Ectodermal cell (in vitro differentiated cells): ENCODE measurements at regions not wholly inside any gene's neighbourhood (a gene's known extent, or its start where the extent isn't known, plus 50 kb on each side); places are given as distances from the start of the nearest gene placed in this dataset.

ENCODE experiments used
- H3K27ac ChIP-seq: 2 replicates; pipeline ENCODE4 v1.7.0; 2013; ENCODE audit warnings: mild to moderate bottlenecking, low read depth, low read length; ENCODE audit not compliant: insufficient read depth, poor library complexity, severe bottlenecking
- H3K27me3 ChIP-seq: 2 replicates; pipeline ENCODE4 v1.7.0; 2013; ENCODE audit warnings: mild to moderate bottlenecking, low read length; ENCODE audit not compliant: insufficient read depth, control insufficient read depth, poor library complexity, severe bottlenecking
- H3K36me3 ChIP-seq: one replicate; pipeline ENCODE4 v1.7.0; 2013; ENCODE audit warnings: low read length; ENCODE audit not compliant: control insufficient read depth, insufficient read depth
- H3K4me1 ChIP-seq: one replicate; pipeline ENCODE4 v1.7.0; 2013; ENCODE audit warnings: low read length; ENCODE audit not compliant: control insufficient read depth, insufficient read depth
- H3K4me3 ChIP-seq: 2 replicates; pipeline ENCODE4 v1.7.0; 2013; ENCODE audit warnings: low read depth, low read length, control low read depth; ENCODE audit not compliant: insufficient read depth
- H3K9me3 ChIP-seq: 2 replicates; pipeline ENCODE4 v1.7.0; 2013; ENCODE audit warnings: mild to moderate bottlenecking, low read length, moderate library complexity; ENCODE audit not compliant: control insufficient read depth
- WGBS, 2 experiments: methylation state at CpG; one replicate each; pipeline ENCODE4 v1.1.7; 2013; ENCODE audit warnings: missing lambda C conversion rate in 2 of 2; 5-methylcytosine and 5-hydroxymethylcytosine counted together

DNA sequence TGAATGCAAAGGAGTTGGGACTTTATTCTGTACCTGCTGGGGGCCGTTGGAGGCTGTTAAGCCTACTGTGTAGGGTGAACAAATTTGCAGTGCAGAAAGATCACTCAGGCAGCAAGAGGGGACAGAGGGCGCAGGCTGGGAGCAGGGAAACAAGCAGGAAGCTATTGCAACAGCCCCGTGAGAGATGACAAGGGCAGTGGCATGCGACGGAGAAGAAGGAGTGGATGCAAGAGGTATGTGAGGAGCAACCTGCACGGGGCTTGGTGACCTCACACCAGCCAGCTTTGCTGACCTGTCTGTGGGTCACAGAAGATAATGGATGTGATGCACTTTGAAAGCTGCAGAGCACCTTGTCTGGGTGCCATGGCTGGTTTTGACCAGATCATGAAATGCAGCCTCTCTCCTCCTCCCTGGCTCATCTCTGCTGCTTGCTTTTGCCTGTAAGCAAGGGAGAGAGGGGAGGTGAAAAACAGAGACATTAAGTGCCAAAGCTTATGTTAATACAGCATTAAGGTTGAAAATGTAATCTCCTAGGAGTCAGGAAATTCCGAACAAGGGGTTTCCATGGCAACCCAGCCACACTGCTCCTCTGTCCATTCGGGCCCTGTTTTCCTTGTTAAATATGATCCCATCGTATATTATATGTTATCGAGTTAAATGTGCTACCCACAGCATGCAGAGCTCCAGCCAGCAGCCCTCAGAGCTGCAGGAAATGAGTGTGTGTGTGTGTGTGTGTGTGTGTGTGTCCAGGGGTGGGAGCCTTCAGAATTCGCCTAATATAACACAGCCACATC is 314.3 kb upstream of the ZMIZ1 start:
- peaks cover 25% of the 10 kb centered on the region for H3K4me1 ChIP-seq
- no peaks in the 10 kb centered on the region for H3K9me3 ChIP-seq
- no peaks in the 10 kb centered on the region for H3K27me3 ChIP-seq
- H3K36me3 ChIP-seq, result no peaks in the 10 kb centered on the region
- 83 to 86% methylated on average over 11 of the region's 11 CpGs for WGBS, 2 experiments
- H3K27ac ChIP-seq, result no peak overlapping the region
- H3K4me3 ChIP-seq, result no peak overlapping the region

DNA sequence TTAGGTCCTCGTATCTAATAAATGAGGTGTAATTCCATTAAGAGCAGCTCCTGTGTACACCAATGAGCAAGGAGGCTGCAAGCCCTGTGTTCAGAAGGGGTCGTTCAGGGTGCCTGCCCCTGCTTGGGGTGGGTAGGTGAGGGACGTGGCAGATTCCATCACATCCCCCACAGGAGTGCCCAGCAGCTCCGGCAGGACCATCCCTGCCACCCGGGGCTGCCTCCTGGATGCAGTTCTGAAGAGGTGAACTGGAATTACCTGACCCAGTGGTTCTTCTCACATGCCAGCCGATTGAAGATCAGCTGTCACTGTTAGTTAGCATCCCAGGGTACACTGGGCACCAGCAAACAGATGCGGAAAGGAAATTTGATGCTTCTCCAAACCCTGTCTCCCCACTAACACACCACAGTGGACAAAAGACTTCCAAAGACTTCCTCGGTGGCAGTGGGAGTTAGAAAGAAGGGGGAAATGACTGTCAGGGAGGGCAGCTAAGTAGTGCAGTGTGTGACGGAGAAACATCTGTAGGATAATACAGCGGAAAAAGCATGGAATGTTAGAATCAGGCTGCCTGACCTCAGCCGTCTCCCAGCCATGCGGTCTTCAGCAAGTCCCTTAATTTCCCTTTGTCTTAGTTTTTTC is 313.6 kb upstream of the ZMIZ1 start:
- WGBS, 2 experiments, result 77% methylated on average over 12 of the region's 12 CpGs
- Histone ChIP-seq H3K27ac (no peak overlapping the region), H3K36me3 (no peaks in the 10 kb centered on the region), H3K27me3 (no peaks in the 10 kb centered on the region), H3K4me1 (peaks cover 25% of the 10 kb centered on the region), H3K9me3 (no peaks in the 10 kb centered on the region), H3K4me3 (no peak overlapping the region)

DNA sequence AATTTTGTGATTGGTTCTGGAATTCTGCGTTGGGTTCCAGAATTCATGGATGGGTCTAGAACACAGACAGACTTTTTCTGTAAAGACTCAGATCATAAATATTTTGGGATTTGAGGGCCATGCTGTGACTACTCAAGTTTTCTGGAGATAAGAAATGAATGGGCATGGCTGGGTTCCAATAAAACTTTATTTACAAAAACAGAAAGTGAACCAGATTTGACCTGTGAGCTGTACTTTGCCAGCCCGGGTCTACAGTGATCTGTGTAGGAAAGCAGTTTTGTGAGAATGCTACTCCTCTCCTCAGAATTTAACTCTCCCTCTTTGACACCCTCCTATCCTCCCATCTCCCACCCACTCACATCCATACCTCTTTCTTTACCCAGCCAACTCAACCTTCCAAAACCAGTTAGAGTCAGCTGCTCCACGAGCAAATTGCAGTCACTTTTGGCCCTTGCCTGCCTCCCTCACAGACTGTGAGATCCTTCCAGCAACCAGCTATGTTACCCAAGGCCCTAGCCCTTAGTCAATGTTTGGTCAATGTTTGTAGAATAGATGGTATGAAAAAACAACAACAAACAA is 312.8 kb upstream of the ZMIZ1 start:
- Histone ChIP-seq H3K27ac (no peak overlapping the region), H3K4me3 (no peak overlapping the region), H3K27me3 (no peaks in the 10 kb centered on the region), H3K36me3 (no peaks in the 10 kb centered on the region), H3K4me1 (peaks cover 25% of the 10 kb centered on the region), H3K9me3 (no peaks in the 10 kb centered on the region)
- WGBS, 2 experiments, result 91 to 94% methylated on average over 3 of the region's 3 CpGs

DNA sequence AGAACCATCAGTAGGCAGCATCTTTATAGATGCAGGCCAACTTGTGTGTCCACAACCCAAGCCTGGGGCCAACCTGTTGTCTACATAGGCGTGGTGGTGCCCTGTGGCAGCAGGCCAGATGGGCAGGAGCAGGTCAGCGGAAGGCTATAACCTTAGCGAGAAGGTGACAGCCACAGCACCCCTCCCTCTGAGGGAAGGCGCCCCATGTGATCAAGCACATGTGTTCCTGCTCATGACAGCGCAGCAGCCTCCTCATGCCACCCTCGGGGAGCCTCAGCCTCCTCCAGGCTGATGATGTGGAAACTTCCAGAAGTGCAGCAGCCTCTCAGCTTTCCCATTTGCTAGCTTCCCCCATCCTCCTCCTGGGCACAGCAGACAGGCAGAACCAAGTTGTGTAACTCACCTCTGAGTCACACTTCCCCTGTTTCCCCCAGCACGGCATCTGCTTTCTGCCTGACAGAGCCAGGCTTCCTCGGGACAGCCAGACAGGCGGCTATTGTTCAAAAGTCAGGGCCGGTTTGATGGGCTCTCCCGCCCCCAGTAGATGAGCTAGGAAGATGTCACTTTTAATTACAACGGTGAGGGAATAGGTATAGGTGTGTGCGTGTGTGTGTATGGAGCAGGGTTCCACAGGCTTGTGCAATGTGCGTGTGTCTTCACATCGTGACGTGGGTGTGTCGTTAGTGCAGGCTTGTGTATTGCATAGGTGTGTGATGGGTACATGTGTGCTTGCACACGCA is 312.0 kb upstream of the ZMIZ1 start:
- H3K27ac ChIP-seq, result no peak overlapping the region
- no peaks in the 10 kb centered on the region for H3K9me3 ChIP-seq
- 63 to 69% methylated on average over 18 of the region's 18 CpGs for WGBS, 2 experiments
- no peaks in the 10 kb centered on the region for H3K36me3 ChIP-seq
- no peaks in the 10 kb centered on the region for H3K27me3 ChIP-seq
- H3K4me3 ChIP-seq, result no peak overlapping the region
- H3K4me1 ChIP-seq, result peaks cover 25% of the 10 kb centered on the region

DNA sequence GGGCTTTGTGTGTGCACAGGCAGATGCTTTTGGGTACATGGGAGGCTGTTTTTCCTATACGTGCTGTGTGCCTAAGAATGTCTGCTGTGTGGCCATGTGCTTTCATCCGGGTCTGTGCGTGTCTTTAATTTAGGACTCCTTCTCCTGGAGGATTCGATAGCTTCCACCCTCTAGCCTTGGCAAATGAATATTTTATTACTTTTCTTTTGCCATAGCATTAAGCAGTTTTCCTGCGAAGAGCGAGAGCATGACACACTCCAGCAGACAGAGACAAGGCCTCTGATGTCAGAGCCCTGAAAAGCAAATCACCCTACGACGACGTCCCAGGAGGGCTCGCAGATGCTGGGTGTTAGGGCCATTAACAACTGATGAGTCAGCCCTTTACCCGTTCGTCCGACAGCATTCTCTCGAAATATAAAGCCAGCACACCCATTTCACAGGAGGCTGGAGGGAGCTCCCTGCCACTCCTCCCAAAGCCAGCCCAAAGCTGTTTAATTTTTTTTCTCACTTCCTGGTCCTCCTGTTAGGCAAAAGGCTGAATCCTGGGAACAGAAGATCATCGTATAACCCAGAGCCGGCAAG is 311.3 kb upstream of the ZMIZ1 start:
- Histone ChIP-seq H3K4me3 (no peak overlapping the region), H3K27ac (no peak overlapping the region), H3K4me1 (peaks cover 25% of the 10 kb centered on the region), H3K36me3 (no peaks in the 10 kb centered on the region), H3K27me3 (no peaks in the 10 kb centered on the region), H3K9me3 (no peaks in the 10 kb centered on the region)
- 71 to 74% methylated on average over 16 of the region's 16 CpGs for WGBS, 2 experiments

DNA sequence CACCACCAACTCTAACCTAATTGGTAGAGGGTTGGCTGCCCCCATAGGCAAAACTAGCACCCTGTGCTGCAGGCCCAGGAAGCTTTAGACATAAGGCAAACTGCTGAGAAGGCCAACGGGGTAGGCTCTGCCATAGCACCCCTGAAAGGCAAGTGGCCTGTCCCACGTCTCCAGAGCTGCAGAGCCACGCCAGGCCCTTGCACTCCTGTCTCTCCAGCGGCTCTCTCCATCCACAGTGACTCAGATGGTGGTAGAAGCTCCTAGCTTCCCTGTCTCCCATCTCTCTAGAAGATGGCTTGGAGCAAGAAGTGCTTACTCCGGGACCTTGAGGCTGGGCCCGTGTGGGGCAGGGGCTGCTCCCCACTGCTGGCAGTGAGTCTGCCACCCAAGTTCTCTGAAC is 310.6 kb upstream of the ZMIZ1 start:
- WGBS, 2 experiments, result 93% methylated on average over 6 of the region's 6 CpGs
- no peaks in the 10 kb centered on the region for H3K9me3 ChIP-seq

DNA sequence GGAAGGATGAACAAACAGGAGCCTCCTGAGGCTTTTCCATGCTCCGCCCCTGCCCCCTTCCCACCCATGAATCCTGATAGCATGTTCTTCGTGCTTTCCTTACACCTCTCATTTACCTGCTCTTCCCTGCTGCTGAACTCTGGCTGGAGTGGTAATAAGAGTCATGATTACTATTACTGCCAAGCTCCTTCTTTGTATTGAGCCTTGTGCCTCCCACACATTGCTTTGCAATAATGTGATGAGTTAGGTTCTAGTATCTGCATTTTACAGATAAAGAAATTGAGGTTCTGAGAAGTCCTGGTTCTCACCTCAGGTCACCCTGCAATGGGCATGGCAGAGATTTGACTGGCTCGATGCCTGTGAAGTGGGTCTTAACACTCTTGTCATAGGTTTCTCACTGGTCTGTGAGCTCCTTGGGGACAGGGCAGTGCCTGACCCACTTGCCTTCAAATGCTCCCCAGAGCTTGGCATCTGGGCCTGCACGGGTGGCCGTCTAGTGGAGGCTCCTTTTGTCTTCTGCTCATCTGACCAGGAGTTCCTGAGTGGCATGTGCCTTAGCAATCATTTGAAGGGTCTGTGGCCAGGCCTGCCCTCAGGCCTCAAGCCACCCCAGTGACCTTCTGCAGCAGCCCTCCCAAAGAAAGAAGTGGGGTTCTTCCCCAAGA is 309.2 kb upstream of the ZMIZ1 start:
- H3K9me3 ChIP-seq, result no peaks in the 10 kb centered on the region
- WGBS, 2 experiments, result 89 to 93% methylated on average over 5 of the region's 5 CpGs

More for the DNA sequence above, 310.6 kb upstream of the ZMIZ1 start:
- Histone ChIP-seq H3K4me3 (no peak overlapping the region), H3K27ac (no peak overlapping the region), H3K36me3 (no peaks in the 10 kb centered on the region), H3K4me1 (peaks cover 25% of the 10 kb centered on the region), H3K27me3 (no peaks in the 10 kb centered on the region)

DNA sequence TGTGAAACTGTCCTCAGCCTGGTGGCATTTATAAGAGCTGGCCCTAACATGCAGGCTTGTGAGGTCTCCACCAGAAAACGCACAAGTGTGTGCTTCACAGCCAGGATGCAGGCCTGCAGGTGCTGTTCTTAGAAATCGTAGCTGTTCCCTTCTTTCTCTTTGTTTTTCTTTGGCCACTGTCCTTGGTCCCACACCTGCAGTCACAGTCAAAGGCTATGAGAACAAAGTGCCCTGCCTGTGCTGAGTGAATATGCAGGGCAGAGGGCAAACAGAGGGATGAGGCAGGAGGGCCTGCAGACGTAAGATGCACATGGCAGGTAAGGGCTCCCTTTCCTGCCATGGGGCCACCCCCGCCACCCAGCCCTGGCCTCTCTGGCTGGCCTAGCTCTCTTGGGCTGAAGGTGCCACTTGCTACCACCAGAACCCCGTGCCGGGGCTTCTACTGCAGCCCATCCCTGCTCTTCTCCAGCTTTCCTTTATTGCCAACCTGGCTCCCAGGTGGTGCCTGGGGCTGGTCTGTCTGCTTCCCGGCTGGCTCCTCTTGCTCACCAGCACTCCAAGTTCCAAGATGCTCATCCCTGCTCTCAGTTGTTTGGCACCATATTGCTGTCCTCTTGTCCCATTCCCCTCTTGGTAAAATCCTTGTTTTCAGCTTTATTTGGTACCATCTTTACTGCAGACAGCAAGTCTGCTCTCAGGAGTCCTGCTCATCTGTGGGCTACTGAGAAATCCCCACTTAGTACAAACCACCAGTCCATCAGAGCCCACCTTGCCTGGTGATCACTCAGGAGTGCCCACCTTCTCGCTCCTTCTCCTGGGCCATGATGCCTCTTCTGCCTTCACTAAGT is 308.1 kb upstream of the ZMIZ1 start:
- Histone ChIP-seq H3K27me3 (no peaks in the 10 kb centered on the region), H3K4me1 (peaks cover 12% of the 10 kb centered on the region), H3K36me3 (no peaks in the 10 kb centered on the region), H3K27ac (no peak overlapping the region), H3K4me3 (no peak overlapping the region), H3K9me3 (no peaks in the 10 kb centered on the region)
- WGBS, 2 experiments, result 87 to 90% methylated on average over 8 of the region's 8 CpGs

More for the DNA sequence above, 309.2 kb upstream of the ZMIZ1 start:
- no peaks in the 10 kb centered on the region for H3K36me3 ChIP-seq
- no peak overlapping the region for H3K4me3 ChIP-seq
- no peaks in the 10 kb centered on the region for H3K27me3 ChIP-seq
- peaks cover 22% of the 10 kb centered on the region for H3K4me1 ChIP-seq
- no peak overlapping the region for H3K27ac ChIP-seq

DNA sequence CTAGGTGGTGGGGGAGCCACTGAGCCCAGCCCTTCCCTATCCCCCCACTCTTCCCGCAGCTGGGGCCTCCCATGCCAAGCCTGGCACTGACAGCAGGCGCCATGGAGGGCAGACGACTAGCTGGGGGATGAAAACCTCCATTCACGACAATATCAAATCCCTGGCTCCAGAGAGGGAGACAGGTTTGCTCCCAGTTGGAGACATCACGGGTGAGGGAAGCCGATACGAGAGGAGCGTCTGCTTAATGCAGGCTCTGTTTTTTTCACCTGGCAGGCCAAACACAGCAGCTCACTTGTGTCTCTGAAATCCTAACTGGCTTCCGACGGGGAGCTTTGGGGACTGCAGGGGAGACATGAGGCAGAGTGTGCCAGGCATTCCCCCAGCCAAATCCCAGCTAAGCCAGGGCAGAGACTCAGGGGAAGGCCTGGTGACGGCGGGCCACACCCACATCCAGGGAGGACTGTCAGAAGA is 307.4 kb upstream of the ZMIZ1 start:
- Histone ChIP-seq H3K4me3 (no peak overlapping the region), H3K36me3 (no peaks in the 10 kb centered on the region), H3K4me1 (peaks cover 12% of the 10 kb centered on the region), H3K9me3 (no peaks in the 10 kb centered on the region), H3K27me3 (no peaks in the 10 kb centered on the region), H3K27ac (no peak overlapping the region)
- WGBS, 2 experiments, result 83 to 86% methylated on average over 12 of the region's 12 CpGs
